ENCODE measurements at regions not wholly inside any gene's neighbourhood (a gene's known extent, or its start where the extent isn't known, plus 50 kb on each side); places are given as distances from the start of the nearest gene placed in this dataset.

GRCh38 chr1:220375715-220376114, 103.5 kb upstream of the RAB3GAP2 start:
- no peaks in the 10 kb centered on the region for H4K20me1 ChIP-seq (ENCODE audit: insufficient read depth)
- H3K4me2 ChIP-seq (ENCODE audit: low read length) = no peak overlapping the region
- H3K36me3 ChIP-seq (ENCODE audit: insufficient read depth, low read length) = no peaks in the 10 kb centered on the region
- no peak overlapping the region for H2AFZ ChIP-seq (ENCODE audit: low read depth, low read length)
- no peaks in the 10 kb centered on the region for H3K9me2 ChIP-seq (ENCODE audit: insufficient read depth, low read length)
- H3K27ac ChIP-seq (ENCODE audit: low read length) = no peak overlapping the region
- no peaks in the 10 kb centered on the region for H3K79me2 ChIP-seq (replicated peaks; ENCODE audit: insufficient read depth, low read length)
- no peak overlapping the region for H3K9ac ChIP-seq (ENCODE audit: low read length)
- TF ChIP-seq SMC3 (conservative IDR thresholded peaks at IDR 0.05; ENCODE audit: poor library complexity) (no peak), POLR2AphosphoS5 (IDR thresholded peaks at IDR 0.05) (no peak)
- H3F3A ChIP-seq (ENCODE audit: insufficient read depth, low read length, poor library complexity, severe bottlenecking) = no peaks in the 10 kb centered on the region
- no peak overlapping the region for H3K4me3 ChIP-seq (ENCODE audit: low read length)
- H3K27me3 ChIP-seq (ENCODE audit: insufficient read depth, low read depth, low read length) = no peaks in the 10 kb centered on the region
- no peaks in the 10 kb centered on the region for H3K9me3 ChIP-seq (ENCODE audit: low read length)

GRCh38 chr1:220374449-220374848, 102.2 kb upstream of the RAB3GAP2 start:
- H3K79me2 ChIP-seq (replicated peaks; ENCODE audit: insufficient read depth, low read length) = no peaks in the 10 kb centered on the region
- H3K4me2 ChIP-seq (ENCODE audit: low read length) = no peak overlapping the region
- H4K20me1 ChIP-seq (ENCODE audit: insufficient read depth) = no peaks in the 10 kb centered on the region
- TF ChIP-seq EZH2 (IDR thresholded peaks at IDR 0.05; ENCODE audit: borderline replicate concordance, insufficient read depth, low read length, poor library complexity, severe bottlenecking) (no peak), SMC3 (conservative IDR thresholded peaks at IDR 0.05; ENCODE audit: poor library complexity) (no peak), RAD21 (conservative IDR thresholded peaks at IDR 0.05) (no peak)
- no peak overlapping the region for H3K9ac ChIP-seq (ENCODE audit: low read length)
- no peaks in the 10 kb centered on the region for H3K36me3 ChIP-seq (ENCODE audit: insufficient read depth, low read length)
- no peaks in the 10 kb centered on the region for H3K9me3 ChIP-seq (ENCODE audit: low read length)
- H3K27ac ChIP-seq (ENCODE audit: low read length) = no peak overlapping the region
- H3F3A ChIP-seq (ENCODE audit: insufficient read depth, low read length, poor library complexity, severe bottlenecking) = no peaks in the 10 kb centered on the region
- H3K27me3 ChIP-seq (ENCODE audit: insufficient read depth, low read depth, low read length) = no peaks in the 10 kb centered on the region
- H3K4me3 ChIP-seq (ENCODE audit: low read length) = no peak overlapping the region
- no peaks in the 10 kb centered on the region for H3K9me2 ChIP-seq (ENCODE audit: insufficient read depth, low read length)
- no peak overlapping the region for H2AFZ ChIP-seq (ENCODE audit: low read depth, low read length)

- H3K4me3 ChIP-seq (ENCODE audit: low read length) = no peak overlapping the region
- no peaks in the 10 kb centered on the region for H3K79me2 ChIP-seq (replicated peaks; ENCODE audit: insufficient read depth, low read length)
- no peak overlapping the region for H2AFZ ChIP-seq (ENCODE audit: low read depth, low read length)
- H3K9ac ChIP-seq (ENCODE audit: low read length) = no peak overlapping the region
- no peaks in the 10 kb centered on the region for H3K9me2 ChIP-seq (ENCODE audit: insufficient read depth, low read length)
- no peak overlapping the region for H3K4me2 ChIP-seq (ENCODE audit: low read length)
- H3K36me3 ChIP-seq (ENCODE audit: insufficient read depth, low read length) = no peaks in the 10 kb centered on the region
- TF ChIP-seq EP300 (conservative IDR thresholded peaks at IDR 0.05; ENCODE audit: poor library complexity, severe bottlenecking) = no peak
- TF ChIP-seq MXI1 (conservative IDR thresholded peaks at IDR 0.05; ENCODE audit: poor library complexity, severe bottlenecking) = no peak
- no peak for TF ChIP-seq SMC3 (conservative IDR thresholded peaks at IDR 0.05; ENCODE audit: poor library complexity)
- no peak for TF ChIP-seq RAD21 (conservative IDR thresholded peaks at IDR 0.05)
- no peak for TF ChIP-seq CTCF (IDR thresholded peaks at IDR 0.05; ENCODE audit: poor library complexity, severe bottlenecking)
- no peak for TF ChIP-seq POLR2AphosphoS5 (IDR thresholded peaks at IDR 0.05)
- no peak for TF ChIP-seq TAF1 (IDR thresholded peaks at IDR 0.05; ENCODE audit: low read depth)
- no peak for TF ChIP-seq EZH2 (IDR thresholded peaks at IDR 0.05; ENCODE audit: borderline replicate concordance, insufficient read depth, low read length, poor library complexity, severe bottlenecking)
- no peak for TF ChIP-seq REST (IDR thresholded peaks at IDR 0.05; ENCODE audit: borderline replicate concordance)
- no peak overlapping the region for H3K27ac ChIP-seq (ENCODE audit: low read length)
- no peaks in the 10 kb centered on the region for H3K27me3 ChIP-seq (ENCODE audit: insufficient read depth, low read depth, low read length)
- H3K9me3 ChIP-seq (ENCODE audit: low read length) = no peaks in the 10 kb centered on the region
- no peaks in the 10 kb centered on the region for H4K20me1 ChIP-seq (ENCODE audit: insufficient read depth)
- no peaks in the 10 kb centered on the region for H3F3A ChIP-seq (ENCODE audit: insufficient read depth, low read length, poor library complexity, severe bottlenecking)
Measured at GRCh38 chr1:220372451-220372850, 100.2 kb upstream of the RAB3GAP2 start.
